ENCODE measurements at regions not wholly inside any gene's neighbourhood (a gene's known extent, or its start where the extent isn't known, plus 50 kb on each side); places are given as distances from the start of the nearest gene placed in this dataset.

GRCh38 chr2:48001498-48001897 lies 95.2 kb upstream of the FBXO11 start:
- H3K27ac Mint-ChIP-seq (ENCODE audit: low read depth, unreplicated experiment), result no peak overlapping the region
- H3K4me1 Mint-ChIP-seq (ENCODE audit: insufficient read depth, unreplicated experiment), result no peaks in the 10 kb centered on the region
- no TSS peak for BruUV-seq (replicated peaks)
- DNase-seq (ENCODE audit: unreplicated experiment), result no peak
- intact Hi-C loops (cut with micrococcal nuclease), result no loop called here
- POLR2A ChIA-PET, result interaction anchor here (0.6 kb wide), 1 partner anchor 306 kb away, joined by 3 read pairs; no protein-coding TSS in a partner anchor
- no peak overlapping the region for H3K4me3 Mint-ChIP-seq (ENCODE audit: unreplicated experiment)
- H3K9me3 Mint-ChIP-seq (ENCODE audit: unreplicated experiment), result no peaks in the 10 kb centered on the region
- no peaks in the 10 kb centered on the region for H3K27me3 Mint-ChIP-seq (ENCODE audit: insufficient read depth, unreplicated experiment)
- CTCF ChIA-PET, result no interaction called here
- H3K36me3 Mint-ChIP-seq (ENCODE audit: insufficient read depth, unreplicated experiment), result no peaks in the 10 kb centered on the region
- no peak for TF ChIP-seq CTCF (IDR thresholded peaks at IDR 0.05; ENCODE audit: unreplicated experiment)

GRCh38 chr2:48006094-48006493 lies 99.8 kb upstream of the FBXO11 start:
- intact Hi-C loops (cut with micrococcal nuclease), result no loop called here
- no peak overlapping the region for H3K27ac Mint-ChIP-seq (ENCODE audit: low read depth, unreplicated experiment)
- no peak for DNase-seq (ENCODE audit: unreplicated experiment)
- no peak overlapping the region for H3K4me3 Mint-ChIP-seq (ENCODE audit: unreplicated experiment)
- no TSS peak for BruUV-seq (replicated peaks)
- ChIA-PET CTCF (interaction anchor here (0.6 kb wide), 1 partner anchor 35 kb away, joined by 3 read pairs; no protein-coding TSS in a partner anchor), POLR2A (no interaction called here)
- H3K27me3 Mint-ChIP-seq (ENCODE audit: insufficient read depth, unreplicated experiment), result no peaks in the 10 kb centered on the region
- no peaks in the 10 kb centered on the region for H3K4me1 Mint-ChIP-seq (ENCODE audit: insufficient read depth, unreplicated experiment)
- no peaks in the 10 kb centered on the region for H3K9me3 Mint-ChIP-seq (ENCODE audit: unreplicated experiment)
- TF ChIP-seq CTCF (IDR thresholded peaks at IDR 0.05; ENCODE audit: unreplicated experiment), result no peak
- no peaks in the 10 kb centered on the region for H3K36me3 Mint-ChIP-seq (ENCODE audit: insufficient read depth, unreplicated experiment)

- H3K4me3 Mint-ChIP-seq (ENCODE audit: unreplicated experiment), result no peak overlapping the region
- no peak for DNase-seq (ENCODE audit: unreplicated experiment)
- H3K36me3 Mint-ChIP-seq (ENCODE audit: insufficient read depth, unreplicated experiment), result no peaks in the 10 kb centered on the region
- ChIA-PET CTCF (no interaction called here), POLR2A (no interaction called here)
- intact Hi-C loops (cut with micrococcal nuclease), result no loop called here
- H3K9me3 Mint-ChIP-seq (ENCODE audit: unreplicated experiment), result no peaks in the 10 kb centered on the region
- no peak overlapping the region for H3K27ac Mint-ChIP-seq (ENCODE audit: low read depth, unreplicated experiment)
- no TSS peak for BruUV-seq (replicated peaks)
- no peaks in the 10 kb centered on the region for H3K4me1 Mint-ChIP-seq (ENCODE audit: insufficient read depth, unreplicated experiment)
- TF ChIP-seq CTCF (IDR thresholded peaks at IDR 0.05; ENCODE audit: unreplicated experiment), result no peak
- H3K27me3 Mint-ChIP-seq (ENCODE audit: insufficient read depth, unreplicated experiment), result no peaks in the 10 kb centered on the region
These were observed 101.5 kb upstream of the FBXO11 start for GRCh38 chr2:48007699-48008268.

- Mint-ChIP-seq H3K27me3 (ENCODE audit: insufficient read depth, unreplicated experiment) (no peaks in the 10 kb centered on the region), H3K4me1 (ENCODE audit: insufficient read depth, unreplicated experiment) (no peaks in the 10 kb centered on the region), H3K36me3 (ENCODE audit: insufficient read depth, unreplicated experiment) (no peaks in the 10 kb centered on the region), H3K4me3 (ENCODE audit: unreplicated experiment) (no peak overlapping the region), H3K9me3 (ENCODE audit: unreplicated experiment) (no peaks in the 10 kb centered on the region), H3K27ac (ENCODE audit: low read depth, unreplicated experiment) (no peak overlapping the region)
- CTCF ChIA-PET, result interaction anchor here (1.2 kb wide), 1 partner anchor 18 kb away, joined by 4 read pairs; no protein-coding TSS in a partner anchor
- no peak for TF ChIP-seq CTCF (IDR thresholded peaks at IDR 0.05; ENCODE audit: unreplicated experiment)
- BruUV-seq (replicated peaks), result no TSS peak
- no peak for DNase-seq (ENCODE audit: unreplicated experiment)
- POLR2A ChIA-PET, result no interaction called here
- intact Hi-C loops (cut with micrococcal nuclease), result no loop called here
These were observed 103.0 kb upstream of the FBXO11 start for GRCh38 chr2:48009256-48009655.

Data from MCF 10A (cell line).